Caco-2 (cell line): ENCODE measurements at regions not wholly inside any gene's neighbourhood (a gene's known extent, or its start where the extent isn't known, plus 50 kb on each side); places are given as distances from the start of the nearest gene placed in this dataset.

Experiments used
- BruUV-seq: library from RNA; stranded (reverse); fragments of 400-500 nt; replicated peaks from 2 replicates; lab custom pipeline; 2021; lab: Mats Ljungman, UMichigan
- CTCF ChIA-PET: fragments of 300-600 bp; sonication (Branson Sonifier 250); formaldehyde crosslinking; loops from one replicate; lab custom pipeline; 2022; ENCODE audit warnings: antibody characterized with exemption; lab: Charles Lee
- POLR2A ChIA-PET: fragments of 300-600 bp; sonication (Branson Sonifier 250); formaldehyde crosslinking; loops from one replicate; lab custom pipeline; 2022; ENCODE audit warnings: antibody characterized with exemption; lab: Charles Lee
- DNase-seq, 2 experiments: peaks; one replicate each; pipeline versions ENCODE4 v3.0.0 to v3.0.0-alpha.2; 2020 to 2022
- H3K27me3 ChIP-seq: replicated peaks from 2 replicates; pipeline ENCODE4 v1.6.0; 2011; ENCODE audit warnings: low read length; ENCODE audit not compliant: control insufficient read depth, insufficient read depth
- H3K36me3 ChIP-seq: 2 replicates; pipeline ENCODE4 v1.5.1; 2011; ENCODE audit warnings: low read length; ENCODE audit not compliant: control insufficient read depth, insufficient read depth
- H3K4me1 ChIP-seq: fragments of 250-450 bp; sonication (Bioruptor Pico); 2 replicates; pipeline ENCODE4 v1.5.1; 2020; ENCODE audit warnings: mild to moderate bottlenecking
- H3K4me3 ChIP-seq: 2 replicates; pipeline ENCODE4 v1.5.1; 2011; ENCODE audit warnings: low read depth, mild to moderate bottlenecking, control low read depth, low read length
- H3K9me3 ChIP-seq: fragments of 250-450 bp; sonication (Bioruptor Pico); 2 replicates; pipeline ENCODE4 v1.5.1; 2020; ENCODE audit warnings: mild to moderate bottlenecking, moderate library complexity
- H3K27ac Mint-ChIP-seq: one replicate; pipeline ENCODE4 v1.8.0; 2022; ENCODE audit warnings: mixed read lengths; ENCODE audit not compliant: unreplicated experiment
- H3K27me3 Mint-ChIP-seq: one replicate; pipeline ENCODE4 v1.8.0; 2022; ENCODE audit warnings: mixed read lengths; ENCODE audit not compliant: insufficient read depth, unreplicated experiment
- H3K36me3 Mint-ChIP-seq: one replicate; pipeline ENCODE4 v1.8.0; 2022; ENCODE audit warnings: mild to moderate bottlenecking, mixed read lengths; ENCODE audit not compliant: insufficient read depth, unreplicated experiment
- H3K4me1 Mint-ChIP-seq: one replicate; pipeline ENCODE4 v1.8.0; 2022; ENCODE audit warnings: low read depth, mixed read lengths; ENCODE audit not compliant: unreplicated experiment
- H3K4me3 Mint-ChIP-seq: one replicate; pipeline ENCODE4 v1.8.0; 2022; ENCODE audit warnings: mild to moderate bottlenecking, moderate library complexity, mixed read lengths; ENCODE audit not compliant: unreplicated experiment
- H3K9me3 Mint-ChIP-seq: one replicate; pipeline ENCODE4 v1.8.0; 2022; ENCODE audit warnings: mixed read lengths; ENCODE audit not compliant: unreplicated experiment
- CTCF ChIP-seq, 2 experiments: fragments of 200-600 bp in 1 of 2; IDR thresholded peaks; 1 replicate in 1 of 2; 2 replicates in 1 of 2; pipeline versions ENCODE4 v1.5.1 to v1.8.0; 2011 to 2022; ENCODE audit warnings: antibody characterized with exemption in 1 of 2, control low read depth in 1 of 2, inconsistent platforms in 1 of 2, low read depth in 1 of 2, low read length in 1 of 2, mild to moderate bottlenecking in 1 of 2, moderate library complexity in 1 of 2; ENCODE audit not compliant: insufficient read depth in 1 of 2, severe bottlenecking in 1 of 2, unreplicated experiment in 1 of 2
- intact Hi-C: fragments of 100-400 bp; cut with micrococcal nuclease; formaldehyde crosslinking; loops from one replicate; pipeline ENCODE4 v1.10.0; 2022; ENCODE audit not compliant: unreplicated experiment

DNA sequence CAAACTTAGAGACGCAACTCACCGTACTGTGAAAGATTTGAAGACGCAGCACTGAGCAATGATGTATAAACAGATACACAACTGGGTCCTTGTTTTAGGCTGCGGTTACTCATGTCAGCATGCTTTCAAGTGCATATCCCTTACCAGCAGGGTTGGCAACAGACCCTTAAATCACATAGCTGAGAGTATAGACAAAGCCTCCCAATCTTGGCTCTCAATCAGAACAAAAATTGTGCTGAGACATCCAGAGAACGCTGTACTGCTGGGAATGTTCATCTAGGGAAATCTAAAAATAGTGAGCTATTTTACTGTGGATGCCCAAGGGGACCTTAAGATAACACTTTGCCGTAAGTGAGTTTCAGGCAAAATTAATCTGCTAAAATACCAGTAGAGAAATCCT lies 84.4 kb upstream of the NUDT7 start:
- no peak overlapping the region for H3K27ac Mint-ChIP-seq
- ChIA-PET CTCF (no interaction called here), POLR2A (no interaction called here)
- H3K4me3 Mint-ChIP-seq = no peak overlapping the region
- H3K27me3 ChIP-seq = no peaks in the 10 kb centered on the region
- H3K9me3 Mint-ChIP-seq = no peaks in the 10 kb centered on the region
- H3K36me3 Mint-ChIP-seq = no peaks in the 10 kb centered on the region
- peaks cover 16% of the 10 kb centered on the region for H3K27me3 Mint-ChIP-seq
- no peak overlapping the region for H3K4me3 ChIP-seq
- no peak for TF ChIP-seq CTCF (IDR thresholded peaks at IDR 0.05; ENCODE audit: insufficient read depth in 1 of 2, low read depth in 1 of 2, low read length in 1 of 2, severe bottlenecking in 1 of 2, unreplicated experiment in 1 of 2)
- H3K4me1 Mint-ChIP-seq = no peaks in the 10 kb centered on the region
- no peaks in the 10 kb centered on the region for H3K36me3 ChIP-seq
- intact Hi-C loops = no loop called here
- no peak for DNase-seq
- no TSS peak for BruUV-seq
- no peaks in the 10 kb centered on the region for H3K9me3 ChIP-seq
- H3K4me1 ChIP-seq = peaks cover 6% of the 10 kb centered on the region; the same call in 1 of the 2 replicates

DNA sequence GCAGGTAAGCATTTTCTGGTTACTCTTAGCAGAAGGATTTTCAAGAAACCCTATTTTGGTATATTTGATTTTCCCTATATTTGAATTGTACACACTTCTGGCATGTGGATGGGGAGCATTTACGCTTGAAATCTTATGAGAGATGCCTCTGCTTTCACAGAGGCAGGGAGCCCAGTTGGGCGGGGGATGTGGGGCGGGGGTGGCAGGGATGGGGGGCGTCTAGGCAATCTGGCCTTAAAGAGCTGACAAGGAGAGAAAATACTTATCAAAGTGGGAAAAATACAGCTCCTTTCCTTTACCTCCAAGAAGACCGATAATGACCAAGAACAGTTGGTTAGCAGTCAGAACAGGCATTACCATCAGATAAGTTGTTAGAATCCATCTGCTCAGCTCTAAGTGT lies 79.1 kb upstream of the NUDT7 start:
- no peak overlapping the region for H3K4me3 Mint-ChIP-seq
- H3K27me3 Mint-ChIP-seq = peaks cover 14% of the 10 kb centered on the region
- CTCF ChIA-PET = no interaction called here
- TF ChIP-seq CTCF (IDR thresholded peaks at IDR 0.05; ENCODE audit: insufficient read depth in 1 of 2, low read depth in 1 of 2, low read length in 1 of 2, severe bottlenecking in 1 of 2, unreplicated experiment in 1 of 2) = no peak
- DNase-seq = no peak
- H3K27ac Mint-ChIP-seq = no peak overlapping the region
- Histone ChIP-seq H3K9me3 (no peaks in the 10 kb centered on the region), H3K4me3 (no peak overlapping the region), H3K36me3 (no peaks in the 10 kb centered on the region), H3K27me3 (no peaks in the 10 kb centered on the region), H3K4me1 (peaks cover 6% of the 10 kb centered on the region; the same call in 1 of the 2 replicates)
- H3K4me1 Mint-ChIP-seq = no peaks in the 10 kb centered on the region
- H3K36me3 Mint-ChIP-seq = no peaks in the 10 kb centered on the region
- POLR2A ChIA-PET = no interaction called here
- no peaks in the 10 kb centered on the region for H3K9me3 Mint-ChIP-seq
- intact Hi-C loops = no loop called here
- no TSS peak for BruUV-seq

- Histone ChIP-seq H3K36me3 (no peaks in the 10 kb centered on the region), H3K4me3 (no peak overlapping the region), H3K27me3 (no peaks in the 10 kb centered on the region), H3K9me3 (no peaks in the 10 kb centered on the region), H3K4me1 (peaks cover 2% of the 10 kb centered on the region; the same call in 1 of the 2 replicates)
- no peak overlapping the region for H3K4me3 Mint-ChIP-seq
- no peak for TF ChIP-seq CTCF (IDR thresholded peaks at IDR 0.05; ENCODE audit: insufficient read depth in 1 of 2, low read depth in 1 of 2, low read length in 1 of 2, severe bottlenecking in 1 of 2, unreplicated experiment in 1 of 2)
- POLR2A ChIA-PET = no interaction called here
- no peaks in the 10 kb centered on the region for H3K9me3 Mint-ChIP-seq
- CTCF ChIA-PET = no interaction called here
- intact Hi-C loops = no loop called here
- H3K4me1 Mint-ChIP-seq = no peaks in the 10 kb centered on the region
- H3K27me3 Mint-ChIP-seq = peaks cover 11% of the 10 kb centered on the region
- DNase-seq = no peak
- no peaks in the 10 kb centered on the region for H3K36me3 Mint-ChIP-seq
- BruUV-seq = no TSS peak
- no peak overlapping the region for H3K27ac Mint-ChIP-seq
These were observed 76.5 kb upstream of the NUDT7 start for GRCh38 chr16:77645764-77646163.
